ENCODE measurements at regions not wholly inside any gene's neighbourhood (a gene's known extent, or its start where the extent isn't known, plus 50 kb on each side); places are given as distances from the start of the nearest gene placed in this dataset.

DNA sequence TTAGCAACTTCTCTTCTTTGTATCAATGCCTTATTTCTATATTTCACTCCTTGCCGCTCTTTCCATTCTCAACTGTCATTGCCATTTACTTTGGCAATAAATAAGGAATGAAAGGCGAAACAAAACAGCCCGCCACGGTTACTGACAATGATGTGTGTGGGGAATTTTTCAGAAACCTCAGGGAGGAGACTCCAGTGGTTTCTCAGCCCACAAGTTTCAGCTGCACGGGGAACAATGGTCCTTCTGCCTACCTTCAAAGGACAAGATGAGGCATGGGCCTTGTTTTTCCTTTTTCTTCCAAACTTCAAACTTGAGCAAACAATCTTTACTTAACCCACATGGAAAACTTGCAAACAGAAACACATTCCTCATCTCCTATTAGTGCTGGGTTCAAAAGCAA lies 409.4 kb downstream of the METTL15 start:
- Histone ChIP-seq H3K9me3 (no peaks in the 10 kb centered on the region; the same call in 1 of the 2 replicates), H3K4me3 (ENCODE audit: low read depth, low read length) (no peak overlapping the region), H3K36me3 (ENCODE audit: control insufficient read depth, insufficient read depth, low read length) (no peaks in the 10 kb centered on the region), H3K4me1 (no peaks in the 10 kb centered on the region), H3K27me3 (replicated peaks; ENCODE audit: control insufficient read depth, insufficient read depth, low read length) (no peaks in the 10 kb centered on the region)
- intact Hi-C loops (cut with micrococcal nuclease; ENCODE audit: unreplicated experiment) = no loop called here
- Mint-ChIP-seq H3K36me3 (ENCODE audit: insufficient read depth, unreplicated experiment) (no peaks in the 10 kb centered on the region), H3K27me3 (ENCODE audit: insufficient read depth, unreplicated experiment) (no peaks in the 10 kb centered on the region), H3K27ac (ENCODE audit: unreplicated experiment) (no peak overlapping the region), H3K4me3 (ENCODE audit: unreplicated experiment) (no peak overlapping the region), H3K4me1 (ENCODE audit: low read depth, unreplicated experiment) (no peaks in the 10 kb centered on the region), H3K9me3 (ENCODE audit: unreplicated experiment) (peaks cover 10% of the 10 kb centered on the region)
- POLR2A ChIA-PET = no interaction called here
- CTCF ChIA-PET = interaction anchor here (0.6 kb wide), 1 partner anchor 12 kb away, joined by 3 read pairs; no protein-coding TSS in a partner anchor
- BruUV-seq (replicated peaks) = no TSS peak
- TF ChIP-seq, protein P1, sequence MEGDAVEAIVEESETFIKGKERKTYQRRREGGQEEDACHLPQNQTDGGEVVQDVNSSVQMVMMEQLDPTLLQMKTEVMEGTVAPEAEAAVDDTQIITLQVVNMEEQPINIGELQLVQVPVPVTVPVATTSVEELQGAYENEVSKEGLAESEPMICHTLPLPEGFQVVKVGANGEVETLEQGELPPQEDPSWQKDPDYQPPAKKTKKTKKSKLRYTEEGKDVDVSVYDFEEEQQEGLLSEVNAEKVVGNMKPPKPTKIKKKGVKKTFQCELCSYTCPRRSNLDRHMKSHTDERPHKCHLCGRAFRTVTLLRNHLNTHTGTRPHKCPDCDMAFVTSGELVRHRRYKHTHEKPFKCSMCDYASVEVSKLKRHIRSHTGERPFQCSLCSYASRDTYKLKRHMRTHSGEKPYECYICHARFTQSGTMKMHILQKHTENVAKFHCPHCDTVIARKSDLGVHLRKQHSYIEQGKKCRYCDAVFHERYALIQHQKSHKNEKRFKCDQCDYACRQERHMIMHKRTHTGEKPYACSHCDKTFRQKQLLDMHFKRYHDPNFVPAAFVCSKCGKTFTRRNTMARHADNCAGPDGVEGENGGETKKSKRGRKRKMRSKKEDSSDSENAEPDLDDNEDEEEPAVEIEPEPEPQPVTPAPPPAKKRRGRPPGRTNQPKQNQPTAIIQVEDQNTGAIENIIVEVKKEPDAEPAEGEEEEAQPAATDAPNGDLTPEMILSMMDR (IDR thresholded peaks at IDR 0.05; ENCODE audit: insufficient read depth in 1 of 2, low read depth in 1 of 2, low read length in 1 of 2, severe bottlenecking in 1 of 2, unreplicated experiment in 1 of 2) = no peak
- no peak for DNase-seq

DNA sequence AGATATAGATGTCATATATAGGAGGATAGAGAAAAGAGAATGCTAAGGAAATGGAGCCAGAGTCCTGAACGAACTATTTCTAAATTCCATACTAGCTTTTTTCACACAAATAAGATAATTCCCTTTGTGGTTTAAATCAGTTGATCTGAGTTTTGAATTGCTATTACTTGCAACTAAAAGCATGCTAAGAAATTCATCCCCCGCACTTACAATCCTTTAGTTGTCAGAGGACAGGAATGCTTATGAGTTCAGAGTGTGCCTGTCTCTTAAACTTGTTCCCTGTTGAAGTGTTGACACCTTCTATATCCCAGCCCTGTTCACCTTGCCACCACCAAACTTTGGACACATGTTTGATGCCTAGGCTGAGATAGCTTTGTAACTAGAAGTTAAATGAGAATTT lies 406.2 kb downstream of the METTL15 start:
- Histone ChIP-seq H3K9me3 (no peaks in the 10 kb centered on the region; the same call in 1 of the 2 replicates), H3K4me1 (no peaks in the 10 kb centered on the region), H3K4me3 (ENCODE audit: low read depth, low read length) (no peak overlapping the region), H3K27me3 (replicated peaks; ENCODE audit: control insufficient read depth, insufficient read depth, low read length) (no peaks in the 10 kb centered on the region), H3K36me3 (ENCODE audit: control insufficient read depth, insufficient read depth, low read length) (no peaks in the 10 kb centered on the region)
- H3K4me3 Mint-ChIP-seq (ENCODE audit: unreplicated experiment) = no peak overlapping the region
- H3K27ac Mint-ChIP-seq (ENCODE audit: unreplicated experiment) = no peak overlapping the region
- no peaks in the 10 kb centered on the region for H3K36me3 Mint-ChIP-seq (ENCODE audit: insufficient read depth, unreplicated experiment)
- CTCF ChIA-PET = no interaction called here
- POLR2A ChIA-PET = no interaction called here
- BruUV-seq (replicated peaks) = no TSS peak
- H3K9me3 Mint-ChIP-seq (ENCODE audit: unreplicated experiment) = peaks cover 10% of the 10 kb centered on the region
- TF ChIP-seq, protein P1 (IDR thresholded peaks at IDR 0.05; ENCODE audit: insufficient read depth in 1 of 2, low read depth in 1 of 2, low read length in 1 of 2, severe bottlenecking in 1 of 2, unreplicated experiment in 1 of 2) = no peak
- no peak for DNase-seq
- H3K4me1 Mint-ChIP-seq (ENCODE audit: low read depth, unreplicated experiment) = no peaks in the 10 kb centered on the region
- intact Hi-C loops (cut with micrococcal nuclease; ENCODE audit: unreplicated experiment) = no loop called here
- no peaks in the 10 kb centered on the region for H3K27me3 Mint-ChIP-seq (ENCODE audit: insufficient read depth, unreplicated experiment)

DNA sequence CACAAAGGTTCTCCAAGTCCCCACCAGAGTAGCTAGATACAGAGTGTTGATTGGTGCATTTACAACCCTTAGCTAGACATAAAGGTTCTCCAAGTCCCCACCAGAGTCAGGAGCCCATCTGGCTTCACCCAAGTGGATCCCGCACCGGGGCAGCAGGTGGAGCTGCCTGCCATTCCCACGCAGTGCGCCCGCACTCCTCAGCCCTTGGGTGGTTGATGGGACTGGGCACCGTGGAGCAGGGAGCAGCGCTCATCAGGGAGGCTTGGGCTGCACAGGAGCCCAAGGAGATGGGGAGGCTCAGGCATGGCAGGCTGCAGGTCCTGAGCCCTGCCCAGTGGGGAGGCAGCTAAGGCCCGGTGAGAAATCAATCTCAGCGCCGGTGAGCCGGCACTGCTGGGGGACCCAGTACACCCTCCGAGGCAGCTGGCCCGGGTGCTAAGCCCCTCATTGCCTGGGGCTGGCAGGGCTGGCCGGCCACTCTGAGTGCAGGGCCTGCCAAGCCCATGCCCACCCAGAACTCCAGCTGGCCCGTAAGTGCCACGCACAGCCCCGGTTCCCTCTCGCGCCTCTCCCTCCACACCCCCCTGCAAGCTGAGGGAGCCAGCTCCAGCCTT lies 404.1 kb downstream of the METTL15 start:
- Mint-ChIP-seq H3K4me1 (ENCODE audit: low read depth, unreplicated experiment) (no peaks in the 10 kb centered on the region), H3K36me3 (ENCODE audit: insufficient read depth, unreplicated experiment) (no peaks in the 10 kb centered on the region), H3K27me3 (ENCODE audit: insufficient read depth, unreplicated experiment) (no peaks in the 10 kb centered on the region), H3K4me3 (ENCODE audit: unreplicated experiment) (no peak overlapping the region), H3K27ac (ENCODE audit: unreplicated experiment) (no peak overlapping the region), H3K9me3 (ENCODE audit: unreplicated experiment) (peaks cover 21% of the 10 kb centered on the region)
- TF ChIP-seq, protein P1 (IDR thresholded peaks at IDR 0.05; ENCODE audit: insufficient read depth in 1 of 2, low read depth in 1 of 2, low read length in 1 of 2, severe bottlenecking in 1 of 2, unreplicated experiment in 1 of 2) = no peak
- intact Hi-C loops (cut with micrococcal nuclease; ENCODE audit: unreplicated experiment) = no loop called here
- BruUV-seq (replicated peaks) = no TSS peak
- H3K9me3 ChIP-seq = no peaks in the 10 kb centered on the region; the same call in 1 of the 2 replicates
- H3K4me1 ChIP-seq = no peaks in the 10 kb centered on the region
- H3K4me3 ChIP-seq (ENCODE audit: low read depth, low read length) = no peak overlapping the region
- H3K36me3 ChIP-seq (ENCODE audit: control insufficient read depth, insufficient read depth, low read length) = no peaks in the 10 kb centered on the region
- ChIA-PET CTCF (no interaction called here), POLR2A (no interaction called here)
- DNase-seq = no peak
- no peaks in the 10 kb centered on the region for H3K27me3 ChIP-seq (replicated peaks; ENCODE audit: control insufficient read depth, insufficient read depth, low read length)

All from Caco-2 (cell line).